Urothelium cell line (cell line): ENCODE measurements at regions not wholly inside any gene's neighbourhood (a gene's known extent, or its start where the extent isn't known, plus 50 kb on each side); places are given as distances from the start of the nearest gene placed in this dataset.

Experiments
- DNase-seq: peaks from one replicate; pipeline ENCODE4 v3.0.0; 2011; ENCODE audit warnings: low spot score, mixed read lengths
- FAIRE-seq: peaks from 2 replicates; lab custom pipeline; 2011; peaks lifted over from hg19 to GRCh38; lab: Jason Lieb, UNC

GRCh38 chr5:58075907-58076306 is 384.0 kb downstream of the PLK2 start:
- DNase-seq (no peak), FAIRE-seq (no peak)

- DNase-seq: no peak
- no peak for FAIRE-seq
These were observed 385.2 kb downstream of the PLK2 start for GRCh38 chr5:58074717-58075116.

GRCh38 chr5:58074222-58074621 is 385.7 kb downstream of the PLK2 start:
- no peak for DNase-seq
- FAIRE-seq: no peak

GRCh38 chr5:58073243-58073642 is 386.6 kb downstream of the PLK2 start:
- no peak for FAIRE-seq
- DNase-seq: no peak

- DNase-seq (no peak), FAIRE-seq (no peak)
These were observed 387.5 kb downstream of the PLK2 start for GRCh38 chr5:58072300-58072965.

GRCh38 chr5:58071566-58071965 is 388.3 kb downstream of the PLK2 start:
- DNase-seq: no peak
- FAIRE-seq: no peak

GRCh38 chr5:58069846-58070245 is 390.0 kb downstream of the PLK2 start:
- DNase-seq: no peak
- no peak for FAIRE-seq

GRCh38 chr5:58069016-58069705 is 390.7 kb downstream of the PLK2 start:
- no peak for DNase-seq

GRCh38 chr5:58066557-58066956 is 393.3 kb downstream of the PLK2 start:
- no peak for DNase-seq
- no peak for FAIRE-seq

More at GRCh38 chr5:58069016-58069705, 390.7 kb downstream of the PLK2 start:
- no peak for FAIRE-seq

GRCh38 chr5:58066076-58066475 is 393.8 kb downstream of the PLK2 start:
- FAIRE-seq: no peak
- no peak for DNase-seq

GRCh38 chr5:58064801-58065200 is 395.1 kb downstream of the PLK2 start:
- no peak for FAIRE-seq
- no peak for DNase-seq

- no peak for FAIRE-seq
These were observed 398.9 kb downstream of the PLK2 start for GRCh38 chr5:58060996-58061395.

GRCh38 chr5:58057324-58057723 is 402.6 kb downstream of the PLK2 start:
- DNase-seq (no peak), FAIRE-seq (no peak)

More at GRCh38 chr5:58060996-58061395, 398.9 kb downstream of the PLK2 start:
- DNase-seq: no peak

- no peak for DNase-seq
- FAIRE-seq: no peak
These were observed 403.3 kb downstream of the PLK2 start for GRCh38 chr5:58056546-58056945.

- DNase-seq: no peak
- no peak for FAIRE-seq
These were observed 405.9 kb downstream of the PLK2 start for GRCh38 chr5:58054018-58054417.

- no peak for FAIRE-seq
- DNase-seq: no peak
These were observed 410.9 kb downstream of the PLK2 start for GRCh38 chr5:58048954-58049353.

GRCh38 chr5:58048185-58048925 is 411.5 kb downstream of the PLK2 start:
- FAIRE-seq: no peak

GRCh38 chr5:58046371-58046770 is 413.5 kb downstream of the PLK2 start:
- no peak for FAIRE-seq
- no peak for DNase-seq

More at GRCh38 chr5:58048185-58048925, 411.5 kb downstream of the PLK2 start:
- no peak for DNase-seq

GRCh38 chr5:58044166-58044565 is 415.7 kb downstream of the PLK2 start:
- FAIRE-seq: no peak
- DNase-seq: no peak

GRCh38 chr5:58043032-58043945 is 416.6 kb downstream of the PLK2 start:
- no peak for FAIRE-seq
- no peak for DNase-seq

GRCh38 chr5:58041884-58042283 is 418.0 kb downstream of the PLK2 start:
- FAIRE-seq: no peak

More at GRCh38 chr5:58041884-58042283, 418.0 kb downstream of the PLK2 start:
- no peak for DNase-seq
